Activated CD4-positive, alpha-beta T cell treated with anti-CD3 and anti-CD28 coated beads for 36 hours (primary cell): ENCODE measurements at regions not wholly inside any gene's neighbourhood (a gene's known extent, or its start where the extent isn't known, plus 50 kb on each side); places are given as distances from the start of the nearest gene placed in this dataset.
A peak's percentile ranks its signal among the peaks of the same experiment; 100 is the strongest.

ENCODE experiments used
- ATAC-seq: fragments of 200-7000 bp; cut with Tn5 transposase; one replicate; pipeline ENCODE4 v1.10.0; 2021; ENCODE audit warnings: mild to moderate bottlenecking, moderate library complexity
- CTCF ChIA-PET: fragments of 350-600 bp; sonication (Branson Sonifier 250); formaldehyde crosslinking; loops from one replicate; lab custom pipeline; 2021; ENCODE audit warnings: antibody characterized with exemption; lab: Charles Lee
- POLR2A ChIA-PET: fragments of 350-600 bp; sonication (Branson Sonifier 250); formaldehyde crosslinking; loops from one replicate; lab custom pipeline; 2021; ENCODE audit warnings: antibody characterized with exemption, inconsistent platforms; lab: Charles Lee
- DNase-seq: peaks from one replicate; pipeline ENCODE4 v3.0.0-alpha.2; 2020
- H3K27ac Mint-ChIP-seq: one replicate; pipeline ENCODE4 v1.8.0; 2021; ENCODE audit warnings: mixed read lengths
- H3K27me3 Mint-ChIP-seq: one replicate; pipeline ENCODE4 v1.8.0; 2021; ENCODE audit warnings: mixed read lengths
- H3K36me3 Mint-ChIP-seq: one replicate; pipeline ENCODE4 v1.8.0; 2021; ENCODE audit warnings: low read depth, mixed read lengths
- H3K4me1 Mint-ChIP-seq: one replicate; pipeline ENCODE4 v1.8.0; 2021; ENCODE audit warnings: mixed read lengths
- H3K4me3 Mint-ChIP-seq: one replicate; pipeline ENCODE4 v1.8.0; 2021; ENCODE audit warnings: mild to moderate bottlenecking, moderate library complexity, mixed read lengths
- H3K9me3 Mint-ChIP-seq: one replicate; pipeline ENCODE4 v1.8.0; 2021; ENCODE audit warnings: low read depth, mixed read lengths
- intact Hi-C, 2 experiments: fragments of 100-400 bp; cut with DNase I in 1 of 2; cut with micrococcal nuclease in 1 of 2; formaldehyde crosslinking; loops; one replicate each; pipeline versions ENCODE4 v1.14.2 to v1.15.1; 2022 to 2024; cut with DNase I, micrococcal nuclease

- CTCF ChIA-PET = no interaction called here
- Mint-ChIP-seq H3K4me3 (no peak overlapping the region), H3K36me3 (no peaks in the 10 kb centered on the region), H3K27me3 (peaks cover 14% of the 10 kb centered on the region), H3K9me3 (no peaks in the 10 kb centered on the region), H3K4me1 (no peaks in the 10 kb centered on the region), H3K27ac (no peak overlapping the region)
- no peak for ATAC-seq
- intact Hi-C loops = no loop called here
- DNase-seq = no peak
- POLR2A ChIA-PET = no interaction called here
Measured at GRCh38 chr6:87847135-87847829, 145.2 kb upstream of the AKIRIN2 start.

- CTCF ChIA-PET = interaction anchor here (0.6 to 1.3 kb wide), 2 partner anchors 14 to 49 kb away, joined by 3 to 4 read pairs; no protein-coding TSS in a partner anchor
- DNase-seq (no peak), ATAC-seq (no peak)
- H3K36me3 Mint-ChIP-seq = no peaks in the 10 kb centered on the region
- no peak overlapping the region for H3K4me3 Mint-ChIP-seq
- H3K27ac Mint-ChIP-seq = no peak overlapping the region
- no peaks in the 10 kb centered on the region for H3K4me1 Mint-ChIP-seq
- no peaks in the 10 kb centered on the region for H3K9me3 Mint-ChIP-seq
- POLR2A ChIA-PET = no interaction called here
- peaks cover 17% of the 10 kb centered on the region for H3K27me3 Mint-ChIP-seq
- intact Hi-C loops = no loop called here
Measured at GRCh38 chr6:87846434-87846833, 144.4 kb upstream of the AKIRIN2 start.

- ChIA-PET CTCF (no interaction called here), POLR2A (no interaction called here)
- peaks cover 12% of the 10 kb centered on the region for H3K27me3 Mint-ChIP-seq
Measured at GRCh38 chr6:87840324-87840723, 138.3 kb upstream of the AKIRIN2 start.

DNA sequence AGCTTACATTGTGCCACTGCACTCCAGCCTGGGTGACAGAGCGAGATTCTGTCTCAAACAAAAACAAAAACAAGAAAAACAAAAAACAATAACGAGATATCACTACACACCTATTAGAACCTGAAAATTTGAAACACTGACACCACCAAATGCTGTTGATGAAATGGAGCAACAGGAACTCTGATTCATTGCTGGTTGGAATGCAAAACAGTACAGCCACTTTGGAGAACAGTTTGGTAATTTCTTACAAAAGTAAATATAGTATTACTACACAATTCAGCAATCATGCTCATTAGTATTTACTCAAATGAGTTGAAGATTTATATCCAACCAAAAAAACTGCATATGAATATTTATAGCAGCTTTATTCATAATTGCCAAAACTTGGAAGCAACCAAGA is 135.8 kb upstream of the AKIRIN2 start:
- intact Hi-C loops = loop anchor here in 1 of 2 experiments (10.0 kb wide), 1 partner anchor 327 kb away; the partner anchor contains the start of gene CNR1
- no peaks in the 10 kb centered on the region for H3K9me3 Mint-ChIP-seq
- H3K27me3 Mint-ChIP-seq = peaks cover 7% of the 10 kb centered on the region
- H3K4me3 Mint-ChIP-seq = no peak overlapping the region
- H3K27ac Mint-ChIP-seq = no peak overlapping the region
- no peak for DNase-seq
- H3K4me1 Mint-ChIP-seq = no peaks in the 10 kb centered on the region
- no peak for ATAC-seq
- POLR2A ChIA-PET = no interaction called here
- CTCF ChIA-PET = no interaction called here
- H3K36me3 Mint-ChIP-seq = no peaks in the 10 kb centered on the region

More at GRCh38 chr6:87840324-87840723, 138.3 kb upstream of the AKIRIN2 start:
- ATAC-seq (no peak), DNase-seq (no peak)
- Mint-ChIP-seq H3K4me3 (no peak overlapping the region), H3K27ac (no peak overlapping the region), H3K4me1 (no peaks in the 10 kb centered on the region), H3K36me3 (no peaks in the 10 kb centered on the region), H3K9me3 (no peaks in the 10 kb centered on the region)
- intact Hi-C loops = no loop called here

- Mint-ChIP-seq H3K27me3 (peaks cover 7% of the 10 kb centered on the region), H3K36me3 (no peaks in the 10 kb centered on the region), H3K4me3 (no peak overlapping the region), H3K27ac (no peak overlapping the region), H3K4me1 (peaks cover 2% of the 10 kb centered on the region), H3K9me3 (no peaks in the 10 kb centered on the region)
- ChIA-PET CTCF (no interaction called here), POLR2A (no interaction called here)
- intact Hi-C loops = loop anchor here in 1 of 2 experiments (10.0 kb wide), 1 partner anchor 327 kb away; the partner anchor contains the start of gene CNR1
- ATAC-seq (no peak), DNase-seq (no peak)
Measured at GRCh38 chr6:87837444-87837843, 135.4 kb upstream of the AKIRIN2 start.

- no peaks in the 10 kb centered on the region for H3K36me3 Mint-ChIP-seq
- peaks cover 6% of the 10 kb centered on the region for H3K27me3 Mint-ChIP-seq
- DNase-seq (no peak), ATAC-seq (peak; percentile 81)
- H3K9me3 Mint-ChIP-seq = no peaks in the 10 kb centered on the region
- CTCF ChIA-PET = interaction anchor here (0.6 to 2.1 kb wide), 14 partner anchors 9 to 949 kb away, joined by 3 to 9 read pairs (median 3); no protein-coding TSS in a partner anchor
- peak overlapping the region; percentile 61 for H3K27ac Mint-ChIP-seq
- peaks cover 9% of the 10 kb centered on the region for H3K4me1 Mint-ChIP-seq
- POLR2A ChIA-PET = interaction anchor here (1.2 kb wide), 1 partner anchor 100 kb away, joined by 4 read pairs; no protein-coding TSS in a partner anchor
- peak overlapping the region; percentile 62 for H3K4me3 Mint-ChIP-seq
- intact Hi-C loops = loop anchor here in 1 of 2 experiments (5.0 to 10.0 kb wide), 4 partner anchors 95 to 1035 kb away; partner anchors contain the start of gene CNR1
Measured at GRCh38 chr6:87832025-87832825, 130.2 kb upstream of the AKIRIN2 start.

DNA sequence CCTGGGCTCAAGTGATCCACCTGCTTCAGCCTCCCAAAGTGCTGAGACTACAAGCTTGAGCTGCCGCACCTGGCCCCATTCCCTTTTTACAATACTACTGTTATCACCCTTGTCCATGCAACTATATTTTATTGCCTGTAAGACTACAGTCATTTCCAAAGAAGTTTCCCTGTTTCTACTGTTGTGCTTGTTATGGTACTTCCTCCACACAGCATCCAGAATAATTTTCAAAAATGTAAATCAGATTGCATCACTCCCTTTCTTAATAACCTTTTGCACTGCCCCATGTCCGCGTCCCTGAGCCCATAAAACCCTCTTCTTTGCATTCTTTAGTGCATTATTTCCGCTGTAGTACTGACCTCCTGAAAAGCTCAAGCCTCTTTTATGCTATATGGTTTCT is 128.9 kb upstream of the AKIRIN2 start:
- no peaks in the 10 kb centered on the region for H3K9me3 Mint-ChIP-seq
- DNase-seq = no peak
- no peaks in the 10 kb centered on the region for H3K36me3 Mint-ChIP-seq
- H3K27ac Mint-ChIP-seq = no peak overlapping the region
- intact Hi-C loops = loop anchor here in 1 of 2 experiments (5.0 to 10.0 kb wide), 4 partner anchors 96 to 1036 kb away; partner anchors contain the start of gene CNR1
- CTCF ChIA-PET = interaction anchor here (0.7 to 2.1 kb wide), 5 partner anchors 11 to 950 kb away, joined by 3 to 9 read pairs (median 4); no protein-coding TSS in a partner anchor
- ATAC-seq = no peak
- H3K27me3 Mint-ChIP-seq = peaks cover 6% of the 10 kb centered on the region
- peaks cover 15% of the 10 kb centered on the region for H3K4me1 Mint-ChIP-seq
- POLR2A ChIA-PET = no interaction called here
- no peak overlapping the region for H3K4me3 Mint-ChIP-seq

DNA sequence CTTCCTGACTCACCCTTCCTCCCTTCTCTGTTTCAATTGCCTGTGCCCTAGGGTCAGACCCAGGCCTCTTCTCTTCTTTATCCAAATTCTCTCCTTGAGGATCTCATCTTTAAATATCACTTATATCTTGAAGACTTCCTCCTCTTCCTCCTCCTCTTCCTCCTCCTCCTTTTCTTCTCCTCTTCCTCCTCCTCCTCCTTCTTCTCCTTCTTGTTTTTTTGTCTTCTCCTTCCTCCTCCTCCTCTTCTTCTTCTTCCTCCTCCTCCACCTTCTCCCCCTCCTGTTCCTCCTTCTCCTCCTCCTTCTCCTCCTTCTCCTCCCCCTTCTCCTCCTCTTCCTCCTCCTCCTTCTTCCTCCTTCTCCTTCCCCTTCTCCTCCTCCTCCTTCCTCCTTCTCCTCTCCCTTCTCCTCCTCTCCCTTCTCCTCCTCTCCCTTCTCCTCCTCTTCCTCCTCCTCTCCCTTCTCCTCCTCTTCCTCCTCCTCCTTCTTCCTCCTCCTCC is 127.6 kb upstream of the AKIRIN2 start:
- no peaks in the 10 kb centered on the region for H3K9me3 Mint-ChIP-seq
- H3K4me1 Mint-ChIP-seq = peaks cover 27% of the 10 kb centered on the region
- intact Hi-C loops = loop anchor here in 1 of 2 experiments (5.0 to 10.0 kb wide), 4 partner anchors 98 to 1038 kb away; partner anchors contain the start of gene CNR1

GRCh38 chr6:87828044-87828443 is 126.0 kb upstream of the AKIRIN2 start:
- peaks cover 27% of the 10 kb centered on the region for H3K4me1 Mint-ChIP-seq
- no peaks in the 10 kb centered on the region for H3K36me3 Mint-ChIP-seq
- POLR2A ChIA-PET = no interaction called here
- no peak for ATAC-seq
- DNase-seq = no peak
- no peak overlapping the region for H3K4me3 Mint-ChIP-seq
- no peaks in the 10 kb centered on the region for H3K9me3 Mint-ChIP-seq
- CTCF ChIA-PET = no interaction called here
- peaks cover 6% of the 10 kb centered on the region for H3K27me3 Mint-ChIP-seq
- no peak overlapping the region for H3K27ac Mint-ChIP-seq
- intact Hi-C loops = no loop called here

More for the DNA sequence above, 127.6 kb upstream of the AKIRIN2 start:
- Mint-ChIP-seq H3K36me3 (no peaks in the 10 kb centered on the region), H3K27me3 (peaks cover 6% of the 10 kb centered on the region), H3K27ac (no peak overlapping the region), H3K4me3 (no peak overlapping the region)
- ATAC-seq = no peak
- DNase-seq = no peak
- ChIA-PET POLR2A (no interaction called here), CTCF (no interaction called here)

DNA sequence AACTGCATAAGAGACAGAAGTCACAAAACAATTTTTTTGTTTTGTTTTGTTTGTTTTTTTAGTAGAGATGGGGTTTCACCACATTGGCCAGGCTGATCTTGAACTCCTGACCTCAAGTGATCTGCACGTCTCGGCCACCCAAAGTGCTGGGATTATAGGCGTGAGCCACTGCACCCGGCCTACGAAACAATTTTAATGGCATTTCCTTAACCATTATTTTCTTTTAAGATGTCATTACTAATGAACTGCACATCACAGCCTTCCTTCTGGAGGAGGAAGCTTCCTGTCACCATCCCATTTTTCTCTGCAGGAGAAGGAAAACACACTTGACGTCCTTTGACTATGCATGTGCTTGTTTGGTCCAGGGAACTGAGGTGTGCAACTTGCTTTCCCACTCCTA is 125.3 kb upstream of the AKIRIN2 start:
- H3K9me3 Mint-ChIP-seq = no peaks in the 10 kb centered on the region
- POLR2A ChIA-PET = no interaction called here
- intact Hi-C loops = no loop called here
- no peaks in the 10 kb centered on the region for H3K36me3 Mint-ChIP-seq
- no peak overlapping the region for H3K27ac Mint-ChIP-seq
- no peak overlapping the region for H3K4me3 Mint-ChIP-seq
- H3K4me1 Mint-ChIP-seq = peaks cover 24% of the 10 kb centered on the region
- peaks cover 6% of the 10 kb centered on the region for H3K27me3 Mint-ChIP-seq
- DNase-seq (no peak), ATAC-seq (no peak)
- CTCF ChIA-PET = no interaction called here

DNA sequence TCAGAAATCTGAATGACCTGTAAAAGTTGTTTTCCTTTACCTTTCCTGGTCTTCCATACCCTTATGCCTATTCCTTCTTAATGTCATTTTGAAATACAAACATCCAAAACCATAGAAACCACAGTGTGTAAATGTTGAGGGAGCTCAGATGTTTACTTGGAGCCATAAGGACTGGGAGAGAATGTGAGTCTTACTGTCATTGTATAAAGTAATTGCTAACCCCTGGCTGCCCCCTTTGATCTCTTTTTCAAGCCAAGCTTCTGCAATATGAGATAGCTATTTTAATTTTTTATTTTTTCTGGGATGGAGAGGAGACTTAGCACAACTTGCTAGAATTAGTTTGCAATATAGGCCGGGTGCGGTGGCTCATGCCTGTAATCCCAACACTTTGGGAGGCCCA is 124.4 kb upstream of the AKIRIN2 start:
- no peak for DNase-seq
- H3K9me3 Mint-ChIP-seq = no peaks in the 10 kb centered on the region
- H3K4me1 Mint-ChIP-seq = peaks cover 19% of the 10 kb centered on the region
- H3K27me3 Mint-ChIP-seq = peaks cover 6% of the 10 kb centered on the region
- H3K4me3 Mint-ChIP-seq = no peak overlapping the region
- no peak for ATAC-seq
- ChIA-PET CTCF (no interaction called here), POLR2A (no interaction called here)
- no peaks in the 10 kb centered on the region for H3K36me3 Mint-ChIP-seq
- intact Hi-C loops = no loop called here
- H3K27ac Mint-ChIP-seq = no peak overlapping the region
